ENCODE measurements at regions not wholly inside any gene's neighbourhood (a gene's known extent, or its start where the extent isn't known, plus 50 kb on each side); places are given as distances from the start of the nearest gene placed in this dataset.
"Not testable (repeated sequence)": the region's sequence is repeated elsewhere in the genome, so short reads cannot be mapped to it uniquely, and the experiment has no call there.

GRCh38 chr21:24514081-24514733 lies 1093.1 kb downstream of the MRPL39 start:
- H3K9me3 Mint-ChIP-seq: no peaks in the 10 kb centered on the region
- DNase-seq (ENCODE audit: low spot score): no peak
- H3K4me1 Mint-ChIP-seq (ENCODE audit: low read depth in 2 of 2): no peaks in the 10 kb centered on the region
- H3K36me3 Mint-ChIP-seq: no peaks in the 10 kb centered on the region
- no peak overlapping the region for H3K27ac Mint-ChIP-seq
- ATAC-seq: no peak
- H3K27me3 Mint-ChIP-seq: no peaks in the 10 kb centered on the region
- no peak overlapping the region for H3K4me3 Mint-ChIP-seq

GRCh38 chr21:24509131-24509530 lies 1098.2 kb downstream of the MRPL39 start:
- no peak overlapping the region for H3K4me3 Mint-ChIP-seq
- no peaks in the 10 kb centered on the region for H3K27me3 Mint-ChIP-seq
- peaks cover 10% of the 10 kb centered on the region for H3K9me3 Mint-ChIP-seq
- H3K36me3 Mint-ChIP-seq: peaks cover 26% of the 10 kb centered on the region
- H3K4me1 Mint-ChIP-seq (ENCODE audit: low read depth in 2 of 2): no peaks in the 10 kb centered on the region
- DNase-seq (ENCODE audit: low spot score) (no peak), ATAC-seq (no peak)
- no peak overlapping the region for H3K27ac Mint-ChIP-seq

- Mint-ChIP-seq H3K36me3 (peaks cover 9% of the 10 kb centered on the region), H3K4me1 (ENCODE audit: low read depth in 2 of 2) (no peaks in the 10 kb centered on the region), H3K4me3 (no peak overlapping the region), H3K9me3 (peaks cover 3% of the 10 kb centered on the region), H3K27ac (no peak overlapping the region), H3K27me3 (no peaks in the 10 kb centered on the region)
- ATAC-seq (no peak), DNase-seq (ENCODE audit: low spot score) (no peak)
These were observed 1120.3 kb downstream of the MRPL39 start for GRCh38 chr21:24486973-24487372.

DNA sequence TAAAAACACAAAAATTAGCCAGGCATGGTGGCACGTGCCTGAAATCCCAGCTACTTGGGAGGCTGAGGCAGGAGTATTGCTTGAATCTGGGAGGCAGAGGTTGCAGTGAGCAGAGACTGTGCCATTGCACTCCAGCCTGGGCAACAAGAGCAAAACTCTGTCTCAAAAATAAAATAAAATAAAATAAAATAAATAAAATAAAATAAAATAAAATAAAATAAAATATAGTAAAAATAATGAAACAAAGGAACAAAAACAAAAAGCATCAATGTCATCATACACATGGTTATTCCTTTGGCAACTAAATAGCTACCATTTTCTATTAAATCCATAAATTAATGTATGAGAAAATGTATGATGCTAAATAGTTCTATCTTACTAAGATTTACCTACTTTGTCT lies 1123.9 kb downstream of the MRPL39 start:
- H3K27ac Mint-ChIP-seq; ATAC-seq; H3K36me3 Mint-ChIP-seq; H3K27me3 Mint-ChIP-seq; H3K4me1 Mint-ChIP-seq (ENCODE audit: low read depth in 2 of 2); H3K9me3 Mint-ChIP-seq; DNase-seq (ENCODE audit: low spot score); H3K4me3 Mint-ChIP-seq: not testable (repeated sequence)

DNA sequence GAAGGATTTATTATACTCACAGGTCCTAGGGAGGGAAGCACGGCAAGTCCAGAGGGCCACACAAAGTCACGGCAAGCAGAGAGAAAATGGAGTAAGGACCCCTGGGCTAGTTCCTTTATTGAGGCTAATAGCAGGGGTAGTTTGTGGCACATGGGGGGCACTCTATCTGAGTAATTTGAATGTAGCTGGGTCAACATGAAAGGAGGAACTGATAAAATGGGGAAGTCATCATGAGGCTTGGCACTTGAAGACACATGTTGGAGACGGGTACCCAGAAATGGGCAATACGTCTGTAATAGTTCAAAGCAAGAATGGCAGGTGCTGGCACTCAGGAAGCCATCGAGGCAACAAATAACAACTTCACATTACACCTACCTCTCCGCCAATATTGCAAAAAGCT lies 1136.4 kb downstream of the MRPL39 start:
- H3K27ac Mint-ChIP-seq: no peak overlapping the region
- H3K9me3 Mint-ChIP-seq: peaks cover 3% of the 10 kb centered on the region
- no peaks in the 10 kb centered on the region for H3K4me1 Mint-ChIP-seq (ENCODE audit: low read depth in 2 of 2)
- peaks cover 5% of the 10 kb centered on the region for H3K36me3 Mint-ChIP-seq
- H3K27me3 Mint-ChIP-seq: no peaks in the 10 kb centered on the region
- DNase-seq (ENCODE audit: low spot score): no peak
- no peak for ATAC-seq
- H3K4me3 Mint-ChIP-seq: no peak overlapping the region

- no peak overlapping the region for H3K4me3 Mint-ChIP-seq
- H3K36me3 Mint-ChIP-seq: no peaks in the 10 kb centered on the region
- no peaks in the 10 kb centered on the region for H3K4me1 Mint-ChIP-seq (ENCODE audit: low read depth in 2 of 2)
- no peaks in the 10 kb centered on the region for H3K27me3 Mint-ChIP-seq
- H3K27ac Mint-ChIP-seq: no peak overlapping the region
- H3K9me3 Mint-ChIP-seq: no peaks in the 10 kb centered on the region
- ATAC-seq (no peak), DNase-seq (ENCODE audit: low spot score) (no peak)
These were observed 1150.9 kb downstream of the MRPL39 start for GRCh38 chr21:24456358-24456757.

DNA sequence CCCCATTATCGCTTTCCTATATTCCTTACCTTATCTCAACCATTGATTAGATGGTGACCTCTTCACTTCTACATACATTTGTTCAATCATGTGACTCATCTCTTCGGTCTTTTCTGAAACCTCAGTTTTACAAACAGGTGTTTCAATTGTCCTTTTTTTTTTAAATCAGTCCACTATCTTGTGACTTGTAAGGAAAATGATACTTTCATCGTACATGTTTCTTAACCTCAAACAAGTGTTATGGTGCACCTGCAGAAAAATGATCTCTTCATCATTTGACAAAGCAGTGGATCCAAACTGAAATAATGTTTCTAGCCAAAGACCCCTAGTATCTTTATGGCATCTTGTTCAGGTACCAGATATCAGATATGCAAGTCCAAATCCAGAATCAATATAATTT lies 1157.2 kb downstream of the MRPL39 start:
- no peak overlapping the region for H3K27ac Mint-ChIP-seq
- H3K27me3 Mint-ChIP-seq: no peaks in the 10 kb centered on the region
- no peak for DNase-seq (ENCODE audit: low spot score)
- no peaks in the 10 kb centered on the region for H3K4me1 Mint-ChIP-seq (ENCODE audit: low read depth in 2 of 2)
- no peaks in the 10 kb centered on the region for H3K9me3 Mint-ChIP-seq
- H3K4me3 Mint-ChIP-seq: no peak overlapping the region
- H3K36me3 Mint-ChIP-seq: peaks cover 10% of the 10 kb centered on the region
- no peak for ATAC-seq

GRCh38 chr21:24445517-24445916 lies 1161.8 kb downstream of the MRPL39 start:
- Mint-ChIP-seq H3K36me3 (peaks cover 33% of the 10 kb centered on the region), H3K4me3 (no peak overlapping the region)

GRCh38 chr21:24444736-24445135 lies 1162.5 kb downstream of the MRPL39 start:
- Mint-ChIP-seq H3K27ac (no peak overlapping the region), H3K36me3 (peaks cover 31% of the 10 kb centered on the region), H3K9me3 (peaks cover 6% of the 10 kb centered on the region), H3K4me3 (no peak overlapping the region), H3K27me3 (no peaks in the 10 kb centered on the region), H3K4me1 (ENCODE audit: low read depth in 2 of 2) (peaks cover 14 to 16% of the 10 kb centered on the region in 2 donors)
- ATAC-seq: no peak
- no peak for DNase-seq (ENCODE audit: low spot score)

More at GRCh38 chr21:24445517-24445916, 1161.8 kb downstream of the MRPL39 start:
- H3K4me1 Mint-ChIP-seq (ENCODE audit: low read depth in 2 of 2): peaks cover 11 to 14% of the 10 kb centered on the region in 2 donors
- peaks cover 2% of the 10 kb centered on the region for H3K9me3 Mint-ChIP-seq
- no peaks in the 10 kb centered on the region for H3K27me3 Mint-ChIP-seq
- H3K27ac Mint-ChIP-seq: no peak overlapping the region
- ATAC-seq (no peak), DNase-seq (ENCODE audit: low spot score) (no peak)

- no peak overlapping the region for H3K4me3 Mint-ChIP-seq
- DNase-seq (ENCODE audit: low spot score): no peak
- no peaks in the 10 kb centered on the region for H3K27me3 Mint-ChIP-seq
- peaks cover 5 to 22% of the 10 kb centered on the region in 2 donors for H3K4me1 Mint-ChIP-seq (ENCODE audit: low read depth in 2 of 2)
- peaks cover 3% of the 10 kb centered on the region for H3K9me3 Mint-ChIP-seq
- H3K36me3 Mint-ChIP-seq: peaks cover 26% of the 10 kb centered on the region
- ATAC-seq: no peak
- H3K27ac Mint-ChIP-seq: no peak overlapping the region
These were observed 1171.0 kb downstream of the MRPL39 start for GRCh38 chr21:24436236-24436635.

GRCh38 chr21:24428591-24429199 lies 1178.6 kb downstream of the MRPL39 start:
- peak; percentile 70 for DNase-seq (ENCODE audit: low spot score)
- Mint-ChIP-seq H3K27ac (peak overlapping the region; percentile 91 to 99), H3K9me3 (peaks cover 3% of the 10 kb centered on the region), H3K4me3 (peak overlapping the region; percentile 87), H3K27me3 (peaks cover 0 to 6% of the 10 kb centered on the region in 2 donors), H3K4me1 (ENCODE audit: low read depth in 2 of 2) (peaks cover 21 to 28% of the 10 kb centered on the region in 2 donors), H3K36me3 (peaks cover 14% of the 10 kb centered on the region)
- ATAC-seq: peak; percentile 81 to 88

- Mint-ChIP-seq H3K4me3 (no peak overlapping the region), H3K27me3 (peaks cover 0 to 11% of the 10 kb centered on the region in 2 donors), H3K4me1 (ENCODE audit: low read depth in 2 of 2) (peaks cover 12 to 16% of the 10 kb centered on the region in 2 donors), H3K27ac (no peak overlapping the region), H3K9me3 (peaks cover 6% of the 10 kb centered on the region), H3K36me3 (peaks cover 15% of the 10 kb centered on the region)
- no peak for DNase-seq (ENCODE audit: low spot score)
- no peak for ATAC-seq
These were observed 1182.5 kb downstream of the MRPL39 start for GRCh38 chr21:24424776-24425175.

- H3K9me3 Mint-ChIP-seq: peaks cover 12% of the 10 kb centered on the region
- H3K4me1 Mint-ChIP-seq (ENCODE audit: low read depth in 2 of 2): peaks cover 4 to 7% of the 10 kb centered on the region in 2 donors
- ATAC-seq: no peak
- H3K27me3 Mint-ChIP-seq: peaks cover 0 to 11% of the 10 kb centered on the region in 2 donors
- no peak overlapping the region for H3K27ac Mint-ChIP-seq
- peaks cover 15% of the 10 kb centered on the region for H3K36me3 Mint-ChIP-seq
- no peak overlapping the region for H3K4me3 Mint-ChIP-seq
- DNase-seq (ENCODE audit: low spot score): no peak
These were observed 1183.7 kb downstream of the MRPL39 start for GRCh38 chr21:24423546-24423945.

DNA sequence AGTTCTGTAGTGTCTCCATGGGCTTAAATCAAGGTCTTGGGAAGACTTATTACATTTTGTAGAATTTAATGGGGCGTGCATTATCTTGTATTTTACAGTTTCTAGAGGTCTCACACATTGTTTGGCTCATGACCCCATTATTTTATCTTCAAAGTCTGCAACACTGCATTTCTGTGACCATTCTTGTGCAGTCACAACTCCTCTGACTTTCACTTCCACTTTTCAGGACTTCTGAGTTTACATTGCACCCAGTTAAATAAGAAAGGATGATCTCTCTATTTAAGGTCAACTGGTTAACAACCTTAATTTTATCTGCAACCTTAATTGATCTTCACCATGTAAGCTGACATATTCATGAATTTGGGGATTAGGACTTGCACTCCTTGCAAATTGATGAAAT lies 1186.6 kb downstream of the MRPL39 start:
- H3K4me3 Mint-ChIP-seq: no peak overlapping the region
- DNase-seq (ENCODE audit: low spot score) (no peak), ATAC-seq (no peak)
- peaks cover 12% of the 10 kb centered on the region for H3K9me3 Mint-ChIP-seq
- H3K27ac Mint-ChIP-seq: no peak overlapping the region
- H3K36me3 Mint-ChIP-seq: peaks cover 13% of the 10 kb centered on the region
- H3K4me1 Mint-ChIP-seq (ENCODE audit: low read depth in 2 of 2): peaks cover 0 to 3% of the 10 kb centered on the region in 2 donors
- peaks cover 0 to 11% of the 10 kb centered on the region in 2 donors for H3K27me3 Mint-ChIP-seq
